IMR-90 (cell line): ENCODE measurements at regions not wholly inside any gene's neighbourhood (a gene's known extent, or its start where the extent isn't known, plus 50 kb on each side); places are given as distances from the start of the nearest gene placed in this dataset.

Experiments
- ATAC-seq: fragments of 200-7000 bp; cut with Tn5 transposase; 2 replicates; pipeline ENCODE4 v1.9.1; 2020; ENCODE audit warnings: low read depth, mild to moderate bottlenecking, moderate library complexity
- BruUV-seq: library from RNA; stranded (reverse); fragments of 400-500 nt; replicated peaks from 2 replicates; lab custom pipeline; 2021; lab: Mats Ljungman, UMichigan
- CTCF ChIA-PET: fragments of 300-600 bp; formaldehyde crosslinking; extraction: SDS; loops from one replicate; lab custom pipeline; 2021; ENCODE audit warnings: antibody characterized with exemption; lab: Yijun Ruan, JAX
- POLR2A ChIA-PET: fragments of 300-600 bp; sonication (Branson Sonifier 250); formaldehyde crosslinking; loops from one replicate; lab custom pipeline; 2022; ENCODE audit warnings: antibody characterized with exemption; ENCODE audit not compliant: unreplicated experiment; lab: Charles Lee
- DNase-seq: peaks from one replicate; pipeline ENCODE4 v3.0.0; 2013
- H2AFZ ChIP-seq: replicated peaks from 2 replicates; pipeline ENCODE3; 2013; ENCODE audit warnings: low read length, mild to moderate bottlenecking; ENCODE audit not compliant: poor library complexity
- H2AK5ac ChIP-seq: 2 replicates; pipeline ENCODE4 v1.6.1; 2013; ENCODE audit warnings: low read depth, low read length, inconsistent platforms
- H2AK9ac ChIP-seq: replicated peaks from 2 replicates; pipeline ENCODE3; 2013; ENCODE audit warnings: mild to moderate bottlenecking, low read depth, low read length, moderate library complexity; ENCODE audit not compliant: poor library complexity
- H2BK120ac ChIP-seq: 2 replicates; pipeline ENCODE4 v1.6.1; 2013; ENCODE audit warnings: low read depth, low read length, inconsistent platforms
- H2BK15ac ChIP-seq: 3 replicates; pipeline ENCODE4 v1.6.1; 2013; ENCODE audit warnings: low read depth, low read length, inconsistent platforms
- H2BK20ac ChIP-seq: 2 replicates; pipeline ENCODE4 v1.6.1; 2013; ENCODE audit warnings: low read depth, mild to moderate bottlenecking, inconsistent platforms, low read length, moderate library complexity
- H2BK5ac ChIP-seq: 2 replicates; pipeline ENCODE4 v1.6.1; 2013; ENCODE audit warnings: mild to moderate bottlenecking, low read depth, low read length, inconsistent platforms; ENCODE audit not compliant: poor library complexity, severe bottlenecking
- H3K14ac ChIP-seq: replicated peaks from 2 replicates; pipeline ENCODE4 v1.6.1; 2013; ENCODE audit warnings: low read depth, low read length, inconsistent platforms
- H3K18ac ChIP-seq: 2 replicates; pipeline ENCODE4 v1.6.1; 2013; ENCODE audit warnings: low read depth, low read length, control low read depth
- H3K23ac ChIP-seq: 2 replicates; pipeline ENCODE4 v1.6.1; 2013; ENCODE audit warnings: low read depth, low read length, inconsistent platforms
- H3K27ac ChIP-seq: 2 replicates; pipeline ENCODE4 v1.5.1; 2013; ENCODE audit warnings: mild to moderate bottlenecking, control low read depth, low read length; ENCODE audit not compliant: insufficient read depth
- H3K27me3 ChIP-seq: 2 replicates; pipeline ENCODE4 v1.6.1; 2013; ENCODE audit warnings: low read length; ENCODE audit not compliant: control insufficient read depth, insufficient read depth
- H3K36me3 ChIP-seq: 2 replicates; pipeline ENCODE4 v1.6.1; 2013; ENCODE audit warnings: low read length, mixed read lengths; ENCODE audit not compliant: control insufficient read depth, insufficient read depth
- H3K4ac ChIP-seq: 2 replicates; pipeline ENCODE4 v1.6.1; 2013; ENCODE audit warnings: low read depth, low read length, inconsistent platforms
- H3K4me1 ChIP-seq: 2 replicates; pipeline ENCODE4 v1.6.1; 2013; ENCODE audit warnings: low read length, mixed read lengths; ENCODE audit not compliant: control insufficient read depth, insufficient read depth
- H3K4me2 ChIP-seq: 2 replicates; pipeline ENCODE4 v1.6.1; 2013; ENCODE audit warnings: low read depth, mild to moderate bottlenecking, control low read depth, low read length, moderate library complexity
- H3K4me3 ChIP-seq: 2 replicates; pipeline ENCODE4 v1.5.1; 2013; ENCODE audit warnings: low read depth, mild to moderate bottlenecking, control low read depth, low read length, moderate library complexity; ENCODE audit not compliant: insufficient read depth
- H3K56ac ChIP-seq: 2 replicates; pipeline ENCODE4 v1.6.1; 2013; ENCODE audit warnings: low read length, inconsistent platforms; ENCODE audit not compliant: insufficient read depth; ENCODE audit errors: extremely low read depth
- H3K79me1 ChIP-seq, 2 experiments: 2 replicates each; pipeline ENCODE4 v1.6.1; 2013; ENCODE audit warnings: low read length in 2 of 2, inconsistent platforms in 1 of 2, low read depth in 1 of 2
- H3K9ac ChIP-seq: 2 replicates; pipeline ENCODE4 v1.6.1; 2013; ENCODE audit warnings: low read depth, low read length, control low read depth
- H3K9me1 ChIP-seq: 2 replicates; pipeline ENCODE4 v1.6.1; 2013; ENCODE audit warnings: low read length, inconsistent platforms; ENCODE audit not compliant: insufficient read depth
- H3K9me3 ChIP-seq: 2 replicates; pipeline ENCODE4 v1.6.1; 2013; ENCODE audit warnings: low read length; ENCODE audit not compliant: control insufficient read depth, insufficient read depth
- H4K20me1 ChIP-seq: 2 replicates; pipeline ENCODE4 v1.6.1; 2013; ENCODE audit warnings: low read length, inconsistent platforms; ENCODE audit not compliant: insufficient read depth
- H4K5ac ChIP-seq: 2 replicates; pipeline ENCODE4 v1.6.1; 2013; ENCODE audit warnings: mild to moderate bottlenecking, low read depth, low read length, control low read depth
- H4K8ac ChIP-seq, 2 experiments: 2 replicates each; pipeline ENCODE4 v1.6.1; 2013; ENCODE audit warnings: low read depth in 2 of 2, low read length in 2 of 2, control low read depth in 1 of 2, inconsistent platforms in 1 of 2
- H4K91ac ChIP-seq: 2 replicates; pipeline ENCODE4 v1.6.1; 2013; ENCODE audit warnings: low read depth, low read length, inconsistent platforms; ENCODE audit not compliant: insufficient read depth
- CEBPB ChIP-seq: IDR thresholded peaks from 2 replicates; pipeline ENCODE4 v1.6.1; 2012; ENCODE audit warnings: low read depth, low read length, improper control_type of control experiment
- FOS ChIP-seq: fragments of 150-350 bp; IDR thresholded peaks from 2 replicates; pipeline ENCODE4 v1.6.1; 2016; ENCODE audit warnings: low read depth, low read length
- RFX5 ChIP-seq: IDR thresholded peaks from 2 replicates; pipeline ENCODE4 v1.8.0; 2012; ENCODE audit warnings: low read depth, mild to moderate bottlenecking, low read length, moderate library complexity
- USF2 ChIP-seq: fragments of 150-350 bp; IDR thresholded peaks from 2 replicates; pipeline ENCODE4 v1.6.1; 2017; ENCODE audit warnings: mild to moderate bottlenecking, antibody characterized with exemption, low read length, low read depth
- WGBS, 2 experiments: methylation state at CpG; one replicate each; pipeline versions ENCODE4 v1.1.5 to v1.1.7; 2013; ENCODE audit warnings: missing lambda C conversion rate in 2 of 2; ENCODE audit not compliant: insufficient read length in 1 of 2; ENCODE audit errors: extremely low coverage in 2 of 2; 5-methylcytosine and 5-hydroxymethylcytosine counted together
- dilution Hi-C: fragments of 300-500 bp; cut with HindIII; formaldehyde crosslinking; loops from one replicate; pipeline ENCODE4 v1.14.3; 2018; ENCODE audit warnings: low sequenced_read_pairs; ENCODE audit not compliant: unreplicated experiment
- in situ Hi-C: fragments of 300-500 bp; cut with MboI; formaldehyde crosslinking; loops from 3 replicates; pipeline ENCODE4 v1.14.3; 2019; ENCODE audit warnings: low sequenced_read_pairs, inconsistent platforms, mixed read lengths
- intact Hi-C: fragments of 100-400 bp; cut with micrococcal nuclease; formaldehyde crosslinking; loops from 2 replicates; pipeline ENCODE4 v1.10.0; 2022

GRCh38 chr14:41349289-41349910 is 257.3 kb upstream of the LRFN5 start:
- no peak overlapping the region for H3K9ac ChIP-seq
- H2BK5ac ChIP-seq, result no peak overlapping the region
- H3K36me3 ChIP-seq, result no peaks in the 10 kb centered on the region
- H3K14ac ChIP-seq, result no peak overlapping the region
- CTCF ChIA-PET, result no interaction called here
- H2AFZ ChIP-seq, result no peak overlapping the region
- POLR2A ChIA-PET, result no interaction called here
- H4K91ac ChIP-seq, result no peak overlapping the region
- no peaks in the 10 kb centered on the region for H3K9me1 ChIP-seq
- no peaks in the 10 kb centered on the region for H4K20me1 ChIP-seq
- no peak overlapping the region for H2BK15ac ChIP-seq
- DNase-seq (no peak), ATAC-seq (no peak)
- no peak overlapping the region for H2BK20ac ChIP-seq
- no peaks in the 10 kb centered on the region for H3K4me1 ChIP-seq
- dilution Hi-C loops, result no loop called here
- H3K9me3 ChIP-seq, result peaks cover 16% of the 10 kb centered on the region
- no peak overlapping the region for H3K18ac ChIP-seq
- no peak overlapping the region for H2AK9ac ChIP-seq
- no peak overlapping the region for H3K4ac ChIP-seq
- H2AK5ac ChIP-seq, result no peak overlapping the region
- no peak overlapping the region for H3K56ac ChIP-seq
- TF ChIP-seq FOS, result no peak
- TF ChIP-seq CEBPB, result no peak
- no peak for TF ChIP-seq USF2
- TF ChIP-seq RFX5, result no peak
- no peak overlapping the region for H2BK120ac ChIP-seq
- H3K4me2 ChIP-seq, result no peak overlapping the region
- 60% methylated on average over 4 of the region's 8 CpGs; no CpG with 5 or more reads in 1 of the 2 experiments for WGBS, 2 experiments
- H4K5ac ChIP-seq, result no peak overlapping the region
- in situ Hi-C loops, result no loop called here
- BruUV-seq, result no TSS peak
- H3K27me3 ChIP-seq, result no peaks in the 10 kb centered on the region
- no peak overlapping the region for H3K23ac ChIP-seq
- no peaks in the 10 kb centered on the region for H3K79me1 ChIP-seq
- intact Hi-C loops, result no loop called here
- H3K27ac ChIP-seq, result no peak overlapping the region
- H3K4me3 ChIP-seq, result no peak overlapping the region
- no peak overlapping the region for H4K8ac ChIP-seq
